B cell (primary cell): ENCODE measurements at regions not wholly inside any gene's neighbourhood (a gene's known extent, or its start where the extent isn't known, plus 50 kb on each side); places are given as distances from the start of the nearest gene placed in this dataset.

Source experiments
- ATAC-seq: fragments of 200-7000 bp; cut with Tn5 transposase; one replicate; pipeline ENCODE4 v1.10.0; 2021; ENCODE audit warnings: low read depth, mild to moderate bottlenecking, moderate number of reproducible peaks, moderate library complexity
- CTCF ChIA-PET: fragments of 350-600 bp; sonication (Branson Sonifier 250); formaldehyde crosslinking; loops from one replicate; lab custom pipeline; 2021; ENCODE audit warnings: antibody characterized with exemption, inconsistent platforms; lab: Charles Lee
- POLR2A ChIA-PET: fragments of 350-600 bp; sonication (Branson Sonifier 250); formaldehyde crosslinking; loops from one replicate; lab custom pipeline; 2021; ENCODE audit warnings: antibody characterized with exemption; lab: Charles Lee
- DNase-seq: peaks from one replicate; pipeline ENCODE4 v3.0.0; 2013
- H2AFZ ChIP-seq: 2 replicates; pipeline ENCODE4 v1.6.1; 2012; ENCODE audit warnings: mild to moderate bottlenecking, low read depth, low read length; ENCODE audit not compliant: insufficient read depth, poor library complexity, severe bottlenecking
- H3K27ac ChIP-seq, 2 donors: 1 replicate in 1 of 2; 2 replicates in 1 of 2; pipeline ENCODE4 v1.5.1; 2012 to 2013; ENCODE audit warnings: low read length in 2 of 2, mild to moderate bottlenecking in 2 of 2, moderate library complexity in 1 of 2
- H3K27me3 ChIP-seq, 4 experiments: fragments of 200-600 bp in 1 of 4; sonication (generic) in 1 of 4; replicated peaks in 1 of 4; 1 replicate in 2 of 4; 2 replicates in 2 of 4; pipeline versions ENCODE4 v1.6.1 to v1.7.0; 2013 to 2016; ENCODE audit warnings: low read length in 3 of 4, mild to moderate bottlenecking in 2 of 4, mixed read lengths in 1 of 4, moderate library complexity in 1 of 4; ENCODE audit not compliant: insufficient read depth in 4 of 4, control insufficient read depth in 3 of 4; ENCODE audit errors: control extremely low read depth in 1 of 4
- H3K36me3 ChIP-seq, 2 experiments: replicated peaks in 1 of 2; 1 replicate in 1 of 2; 2 replicates in 1 of 2; pipeline versions ENCODE4 v1.6.1 to v1.7.1; 2013; ENCODE audit warnings: low read length in 1 of 2; ENCODE audit not compliant: insufficient read depth in 2 of 2, control insufficient read depth in 1 of 2; ENCODE audit errors: control extremely low read depth in 1 of 2, extremely low read depth in 1 of 2
- H3K4me1 ChIP-seq, 2 donors: fragments of 200-600 bp in 1 of 2; sonication (generic) in 1 of 2; 1 replicate in 1 of 2; 2 replicates in 1 of 2; pipeline versions ENCODE4 v1.5.1 to v1.6.1; 2013 to 2017; ENCODE audit warnings: low read length in 2 of 2; ENCODE audit not compliant: control insufficient read depth in 2 of 2, insufficient read depth in 2 of 2
- H3K4me2 ChIP-seq: replicated peaks from 2 replicates; pipeline ENCODE3; 2012; ENCODE audit warnings: mild to moderate bottlenecking, low read depth, low read length; ENCODE audit not compliant: poor library complexity, severe bottlenecking
- H3K4me3 ChIP-seq, 5 experiments: fragments of 200-600 bp in 1 of 5; sonication (generic) in 1 of 5; 1 replicate in 3 of 5; 2 replicates in 2 of 5; pipeline versions ENCODE4 v1.5.1 to v1.7.0; 2011 to 2016; ENCODE audit warnings: low read length in 4 of 5, mild to moderate bottlenecking in 4 of 5, low read depth in 2 of 5, control low read depth in 1 of 5, moderate library complexity in 1 of 5; ENCODE audit not compliant: insufficient read depth in 1 of 5; ENCODE audit errors: control extremely low read depth in 1 of 5, extremely low read depth in 1 of 5
- H3K79me2 ChIP-seq: fragments of 200-600 bp; sonication (generic); one replicate; pipeline ENCODE4 v1.6.0; 2016; ENCODE audit warnings: low read length; ENCODE audit not compliant: control insufficient read depth, insufficient read depth
- H3K9ac ChIP-seq: fragments of 200-600 bp; sonication (generic); 2 replicates; pipeline ENCODE4 v1.6.1; 2017; ENCODE audit warnings: mild to moderate bottlenecking, low read length, moderate library complexity
- H3K9me3 ChIP-seq, 3 donors: one replicate each; pipeline versions ENCODE4 v1.6.1 to v1.7.1; 2013; ENCODE audit warnings: low read length in 2 of 3; ENCODE audit not compliant: control insufficient read depth in 2 of 3, insufficient read depth in 1 of 3; ENCODE audit errors: control extremely low read depth in 1 of 3
- H4K20me1 ChIP-seq: 2 replicates; pipeline ENCODE4 v1.6.0; 2012; ENCODE audit warnings: mild to moderate bottlenecking, low read length; ENCODE audit not compliant: insufficient read depth, control insufficient read depth, poor library complexity, severe bottlenecking
- H3K27ac Mint-ChIP-seq: one replicate; pipeline ENCODE4 v1.8.0; 2021; ENCODE audit warnings: mixed read lengths
- H3K27me3 Mint-ChIP-seq: one replicate; pipeline ENCODE4 v1.8.0; 2021; ENCODE audit warnings: mixed read lengths
- H3K4me1 Mint-ChIP-seq: one replicate; pipeline ENCODE4 v1.8.0; 2021; ENCODE audit warnings: mixed read lengths
- H3K4me3 Mint-ChIP-seq: one replicate; pipeline ENCODE4 v1.8.0; 2021; ENCODE audit warnings: mixed read lengths
- H3K9me3 Mint-ChIP-seq: one replicate; pipeline ENCODE4 v1.8.0; 2022; ENCODE audit warnings: mixed read lengths; ENCODE audit not compliant: insufficient read depth
- EZH2 ChIP-seq: IDR thresholded peaks from 2 replicates; pipeline ENCODE4 v1.6.1; 2012; ENCODE audit warnings: borderline replicate concordance, low read depth, mild to moderate bottlenecking, moderate library complexity, low read length; ENCODE audit not compliant: insufficient read depth, poor library complexity, severe bottlenecking
- WGBS: methylation state at CpG from one replicate; pipeline ENCODE4 v1.1.5; 2013; ENCODE audit warnings: missing lambda C conversion rate; ENCODE audit not compliant: insufficient coverage; 5-methylcytosine and 5-hydroxymethylcytosine counted together
- intact Hi-C: fragments of 100-400 bp; cut with micrococcal nuclease; formaldehyde crosslinking; loops from one replicate; pipeline ENCODE4 v1.10.0; 2022
- TF ChIP-seq, protein P1 (sequence below): fragments of 200-600 bp; IDR thresholded peaks from one replicate; pipeline ENCODE4 v1.8.0; 2022; ENCODE audit warnings: antibody characterized with exemption, mild to moderate bottlenecking

DNA sequence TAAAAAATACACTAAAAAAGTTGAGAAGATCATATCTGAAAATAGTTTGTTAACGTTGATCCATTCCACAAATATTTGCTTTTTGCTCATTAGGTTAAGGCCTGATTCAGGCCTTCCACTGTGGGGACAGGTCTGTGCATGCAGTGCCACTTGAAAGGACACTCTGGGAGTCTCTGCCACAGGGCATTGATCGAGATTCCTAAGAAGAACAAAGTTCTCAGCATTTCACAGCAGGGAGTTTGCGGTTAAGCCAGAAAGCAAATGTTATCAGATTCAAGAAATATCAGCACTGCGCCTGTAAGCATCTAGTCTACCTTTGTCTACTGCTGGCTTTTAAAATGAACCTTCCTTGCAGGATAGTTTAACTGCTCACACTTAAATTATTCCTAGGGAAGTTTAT lies 62.2 kb upstream of the TNIP3 start:
- intact Hi-C loops, result no loop called here
- Histone ChIP-seq H3K4me1 (no peaks in the 10 kb centered on the region), H3K27me3 (no peaks in the 10 kb centered on the region), H3K79me2 (no peaks in the 10 kb centered on the region), H3K9me3 (no peaks in the 10 kb centered on the region), H3K27ac (no peak overlapping the region), H3K36me3 (no peaks in the 10 kb centered on the region), H4K20me1 (no peaks in the 10 kb centered on the region), H3K9ac (no peak overlapping the region), H3K4me2 (no peak overlapping the region), H3K4me3 (no peak overlapping the region), H2AFZ (no peak overlapping the region)
- ChIA-PET CTCF (no interaction called here), POLR2A (no interaction called here)
- Mint-ChIP-seq H3K4me3 (no peak overlapping the region), H3K27ac (no peak overlapping the region), H3K4me1 (peaks cover 1% of the 10 kb centered on the region), H3K27me3 (no peaks in the 10 kb centered on the region), H3K9me3 (no peaks in the 10 kb centered on the region)
- 83% methylated on average over 4 of the region's 4 CpGs for WGBS
- no peak for ATAC-seq
- TF ChIP-seq, protein P1, sequence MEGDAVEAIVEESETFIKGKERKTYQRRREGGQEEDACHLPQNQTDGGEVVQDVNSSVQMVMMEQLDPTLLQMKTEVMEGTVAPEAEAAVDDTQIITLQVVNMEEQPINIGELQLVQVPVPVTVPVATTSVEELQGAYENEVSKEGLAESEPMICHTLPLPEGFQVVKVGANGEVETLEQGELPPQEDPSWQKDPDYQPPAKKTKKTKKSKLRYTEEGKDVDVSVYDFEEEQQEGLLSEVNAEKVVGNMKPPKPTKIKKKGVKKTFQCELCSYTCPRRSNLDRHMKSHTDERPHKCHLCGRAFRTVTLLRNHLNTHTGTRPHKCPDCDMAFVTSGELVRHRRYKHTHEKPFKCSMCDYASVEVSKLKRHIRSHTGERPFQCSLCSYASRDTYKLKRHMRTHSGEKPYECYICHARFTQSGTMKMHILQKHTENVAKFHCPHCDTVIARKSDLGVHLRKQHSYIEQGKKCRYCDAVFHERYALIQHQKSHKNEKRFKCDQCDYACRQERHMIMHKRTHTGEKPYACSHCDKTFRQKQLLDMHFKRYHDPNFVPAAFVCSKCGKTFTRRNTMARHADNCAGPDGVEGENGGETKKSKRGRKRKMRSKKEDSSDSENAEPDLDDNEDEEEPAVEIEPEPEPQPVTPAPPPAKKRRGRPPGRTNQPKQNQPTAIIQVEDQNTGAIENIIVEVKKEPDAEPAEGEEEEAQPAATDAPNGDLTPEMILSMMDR, result no peak
- no peak for TF ChIP-seq EZH2
- DNase-seq, result no peak

DNA sequence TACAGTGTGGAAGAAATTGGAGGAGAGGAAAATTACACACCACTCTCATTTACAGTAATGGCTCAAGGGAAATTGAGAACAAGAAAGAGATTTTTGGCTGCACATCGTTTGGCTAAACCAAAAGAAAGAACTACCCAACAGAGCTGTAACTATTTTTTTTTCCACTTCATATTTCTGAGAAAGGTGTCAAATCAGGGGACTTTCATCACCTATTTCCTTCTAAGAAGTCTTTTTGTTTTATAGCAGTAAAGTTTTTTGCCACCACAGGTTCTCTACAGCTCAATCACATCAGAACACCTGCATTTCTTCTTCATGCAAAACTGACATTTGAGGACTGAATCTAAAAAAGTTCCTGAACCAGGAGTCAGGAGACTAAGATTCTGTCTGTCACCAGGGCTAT lies 57.5 kb upstream of the TNIP3 start:
- Mint-ChIP-seq H3K27ac (no peak overlapping the region), H3K4me1 (no peaks in the 10 kb centered on the region)

More for the DNA sequence above, 57.5 kb upstream of the TNIP3 start:
- WGBS, result no CpG with 5 or more reads among the region's 1 CpG
- Histone ChIP-seq H3K9ac (no peak overlapping the region), H3K4me1 (no peaks in the 10 kb centered on the region), H3K9me3 (no peaks in the 10 kb centered on the region), H3K27ac (no peak overlapping the region), H3K79me2 (no peaks in the 10 kb centered on the region), H3K4me3 (no peak overlapping the region), H3K27me3 (no peaks in the 10 kb centered on the region), H3K4me2 (no peak overlapping the region), H3K36me3 (no peaks in the 10 kb centered on the region), H4K20me1 (no peaks in the 10 kb centered on the region), H2AFZ (no peak overlapping the region)
- TF ChIP-seq, protein P1, result no peak
- TF ChIP-seq EZH2, result no peak
- ATAC-seq (no peak), DNase-seq (no peak)
- CTCF ChIA-PET, result no interaction called here
- Mint-ChIP-seq H3K4me3 (no peak overlapping the region), H3K27me3 (peaks cover 3% of the 10 kb centered on the region), H3K9me3 (no peaks in the 10 kb centered on the region)
- POLR2A ChIA-PET, result no interaction called here
- intact Hi-C loops, result no loop called here
